Activated CD4-positive, alpha-beta memory T cell treated with anti-CD3 and anti-CD28 coated beads, Interleukin-2, amount 10 ng/mL, durations not matched to agents 7 days and 5 days (primary cell): ENCODE measurements at regions not wholly inside any gene's neighbourhood (a gene's known extent, or its start where the extent isn't known, plus 50 kb on each side); places are given as distances from the start of the nearest gene placed in this dataset.

Experiments
- CTCF ChIA-PET: fragments of 350-600 bp; sonication (Branson Sonifier 250); formaldehyde crosslinking; loops from one replicate; lab custom pipeline; 2021; ENCODE audit warnings: antibody characterized with exemption, inconsistent platforms; lab: Charles Lee
- POLR2A ChIA-PET: fragments of 350-600 bp; sonication (Branson Sonifier 250); formaldehyde crosslinking; loops from one replicate; lab custom pipeline; 2021; ENCODE audit warnings: antibody characterized with exemption; lab: Charles Lee
- DNase-seq: peaks from one replicate; pipeline ENCODE4 v3.0.0-alpha.2; 2020
- H3K27ac Mint-ChIP-seq: one replicate; pipeline ENCODE4 v1.8.0; 2021; ENCODE audit warnings: mild to moderate bottlenecking, mixed read lengths
- H3K27me3 Mint-ChIP-seq: one replicate; pipeline ENCODE4 v1.8.0; 2021; ENCODE audit warnings: mixed read lengths
- H3K36me3 Mint-ChIP-seq: one replicate; pipeline ENCODE4 v1.8.0; 2021; ENCODE audit warnings: low read depth, mixed read lengths
- H3K4me1 Mint-ChIP-seq: one replicate; pipeline ENCODE4 v1.8.0; 2021; ENCODE audit warnings: mixed read lengths
- H3K4me3 Mint-ChIP-seq: one replicate; pipeline ENCODE4 v1.8.0; 2021; ENCODE audit warnings: mild to moderate bottlenecking, mixed read lengths
- H3K9me3 Mint-ChIP-seq: one replicate; pipeline ENCODE4 v1.8.0; 2021; ENCODE audit warnings: mixed read lengths

GRCh38 chr2:195370167-195370943 is 286.7 kb upstream of the SLC39A10 start:
- peaks cover 4% of the 10 kb centered on the region for H3K36me3 Mint-ChIP-seq
- H3K27ac Mint-ChIP-seq = no peak overlapping the region
- peaks cover 7% of the 10 kb centered on the region for H3K9me3 Mint-ChIP-seq
- H3K4me1 Mint-ChIP-seq = no peaks in the 10 kb centered on the region
- H3K27me3 Mint-ChIP-seq = no peaks in the 10 kb centered on the region
- DNase-seq = no peak
- ChIA-PET POLR2A (no interaction called here), CTCF (no interaction called here)
- no peak overlapping the region for H3K4me3 Mint-ChIP-seq

GRCh38 chr2:195369218-195369587 is 287.8 kb upstream of the SLC39A10 start:
- no peak for DNase-seq
- no peak overlapping the region for H3K27ac Mint-ChIP-seq
- H3K4me3 Mint-ChIP-seq = no peak overlapping the region
- ChIA-PET CTCF (no interaction called here), POLR2A (no interaction called here)
- H3K4me1 Mint-ChIP-seq = peaks cover 1% of the 10 kb centered on the region
- H3K36me3 Mint-ChIP-seq = peaks cover 5% of the 10 kb centered on the region
- H3K9me3 Mint-ChIP-seq = peaks cover 16% of the 10 kb centered on the region
- H3K27me3 Mint-ChIP-seq = no peaks in the 10 kb centered on the region

- CTCF ChIA-PET = interaction anchor here (1.2 kb wide), 1 partner anchor 291 kb away, joined by 3 read pairs; no protein-coding TSS in a partner anchor
- peaks cover 5% of the 10 kb centered on the region for H3K36me3 Mint-ChIP-seq
- no peak for DNase-seq
- no peak overlapping the region for H3K27ac Mint-ChIP-seq
- peaks cover 16% of the 10 kb centered on the region for H3K9me3 Mint-ChIP-seq
- peaks cover 1% of the 10 kb centered on the region for H3K4me1 Mint-ChIP-seq
- H3K4me3 Mint-ChIP-seq = no peak overlapping the region
- H3K27me3 Mint-ChIP-seq = no peaks in the 10 kb centered on the region
- POLR2A ChIA-PET = no interaction called here
These were observed 288.5 kb upstream of the SLC39A10 start for GRCh38 chr2:195368249-195369217.

- no peak overlapping the region for H3K27ac Mint-ChIP-seq
- ChIA-PET CTCF (interaction anchor here (1.2 kb wide), 1 partner anchor 292 kb away, joined by 3 read pairs; no protein-coding TSS in a partner anchor), POLR2A (no interaction called here)
- DNase-seq = no peak
- no peaks in the 10 kb centered on the region for H3K27me3 Mint-ChIP-seq
- no peak overlapping the region for H3K4me3 Mint-ChIP-seq
- peaks cover 1% of the 10 kb centered on the region for H3K4me1 Mint-ChIP-seq
- peaks cover 5% of the 10 kb centered on the region for H3K36me3 Mint-ChIP-seq
- H3K9me3 Mint-ChIP-seq = peaks cover 16% of the 10 kb centered on the region
These were observed 289.2 kb upstream of the SLC39A10 start for GRCh38 chr2:195367809-195368208.

- Mint-ChIP-seq H3K9me3 (peaks cover 16% of the 10 kb centered on the region), H3K27me3 (no peaks in the 10 kb centered on the region), H3K27ac (no peak overlapping the region), H3K36me3 (peaks cover 5% of the 10 kb centered on the region), H3K4me1 (peaks cover 7% of the 10 kb centered on the region), H3K4me3 (no peak overlapping the region)
- no peak for DNase-seq
- CTCF ChIA-PET = interaction anchor here (0.6 kb wide), 1 partner anchor 12 kb away, joined by 3 read pairs; no protein-coding TSS in a partner anchor
- POLR2A ChIA-PET = no interaction called here
These were observed 292.7 kb upstream of the SLC39A10 start for GRCh38 chr2:195364015-195364965.

DNA sequence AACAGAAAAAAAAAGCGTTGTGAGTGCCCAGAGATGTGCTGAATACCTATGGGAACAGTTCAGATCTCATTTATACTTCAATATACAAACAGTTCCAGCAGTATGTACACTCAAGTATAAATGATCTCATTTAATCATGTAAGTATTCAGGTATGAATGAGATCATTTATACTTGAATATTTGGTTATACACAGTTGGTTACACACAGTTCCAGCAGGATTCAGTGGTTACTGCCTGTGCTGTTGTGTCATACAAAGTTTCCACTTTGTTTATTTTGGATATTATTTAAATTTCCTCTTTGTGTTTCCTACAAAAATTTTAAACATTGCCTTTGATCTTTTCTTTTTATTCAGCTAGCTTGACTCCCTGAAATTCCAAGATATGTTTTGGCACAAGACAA is 293.5 kb upstream of the SLC39A10 start:
- POLR2A ChIA-PET = no interaction called here
- no peak for DNase-seq
- H3K4me1 Mint-ChIP-seq = peaks cover 11% of the 10 kb centered on the region

GRCh38 chr2:195360242-195360641 is 296.8 kb upstream of the SLC39A10 start:
- H3K27ac Mint-ChIP-seq = no peak overlapping the region
- H3K4me1 Mint-ChIP-seq = peaks cover 11% of the 10 kb centered on the region
- H3K4me3 Mint-ChIP-seq = no peak overlapping the region
- ChIA-PET POLR2A (interaction anchor here (1.0 kb wide), 2 partner anchors 176 to 296 kb away, joined by 3 to 4 read pairs; partner anchors contain the start of gene SLC39A10), CTCF (no interaction called here)
- no peaks in the 10 kb centered on the region for H3K36me3 Mint-ChIP-seq
- H3K9me3 Mint-ChIP-seq = peaks cover 12% of the 10 kb centered on the region
- no peaks in the 10 kb centered on the region for H3K27me3 Mint-ChIP-seq
- no peak for DNase-seq

More for the DNA sequence above, 293.5 kb upstream of the SLC39A10 start:
- Mint-ChIP-seq H3K36me3 (peaks cover 5% of the 10 kb centered on the region), H3K4me3 (no peak overlapping the region), H3K27me3 (no peaks in the 10 kb centered on the region), H3K9me3 (peaks cover 16% of the 10 kb centered on the region), H3K27ac (no peak overlapping the region)
- CTCF ChIA-PET = no interaction called here

DNA sequence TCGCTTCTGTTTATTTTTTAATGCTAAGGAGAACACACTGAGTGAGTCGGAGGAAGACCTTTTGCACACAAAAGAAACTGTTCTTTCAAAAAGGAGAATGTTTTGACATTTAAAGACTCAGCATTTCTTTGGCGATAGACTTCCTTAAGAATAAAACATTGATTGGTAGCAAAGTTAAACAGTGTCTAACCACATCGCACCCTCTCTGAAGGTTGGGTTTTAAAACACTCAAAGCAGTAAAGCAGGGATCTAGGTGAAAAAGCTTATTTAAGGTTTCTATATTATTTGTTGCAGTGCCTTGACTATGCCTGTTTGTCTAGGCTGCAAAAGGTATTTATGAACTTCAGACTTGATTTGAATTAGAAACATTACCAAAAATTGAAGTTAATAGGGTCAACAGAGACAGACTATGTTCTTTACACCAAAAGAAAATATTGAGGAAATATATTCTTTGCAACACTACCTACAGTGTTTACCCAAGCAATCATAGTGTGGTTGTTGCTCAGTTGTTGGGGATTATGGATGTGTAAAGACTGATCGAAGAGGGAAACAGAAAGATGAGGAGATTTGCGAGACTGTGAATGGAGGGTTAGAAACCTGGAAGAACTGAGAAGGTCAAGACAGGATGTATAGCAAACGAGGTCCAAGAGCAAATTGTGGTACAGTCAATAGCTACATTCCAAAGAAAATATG is 297.8 kb upstream of the SLC39A10 start:
- Mint-ChIP-seq H3K27me3 (no peaks in the 10 kb centered on the region), H3K4me1 (peaks cover 10% of the 10 kb centered on the region), H3K27ac (no peak overlapping the region), H3K9me3 (peaks cover 4% of the 10 kb centered on the region), H3K36me3 (no peaks in the 10 kb centered on the region), H3K4me3 (no peak overlapping the region)
- CTCF ChIA-PET = interaction anchor here (1.6 kb wide), 1 partner anchor 301 kb away, joined by 3 read pairs; no protein-coding TSS in a partner anchor
- DNase-seq = no peak
- POLR2A ChIA-PET = interaction anchor here (1.0 kb wide), 2 partner anchors 177 to 298 kb away, joined by 3 to 4 read pairs; partner anchors contain the start of gene SLC39A10

- H3K4me1 Mint-ChIP-seq = peaks cover 10% of the 10 kb centered on the region
- CTCF ChIA-PET = no interaction called here
- POLR2A ChIA-PET = no interaction called here
These were observed 300.0 kb upstream of the SLC39A10 start for GRCh38 chr2:195356920-195357440.

GRCh38 chr2:195356026-195356425 is 301.0 kb upstream of the SLC39A10 start:
- peaks cover 4% of the 10 kb centered on the region for H3K9me3 Mint-ChIP-seq
- ChIA-PET POLR2A (no interaction called here), CTCF (no interaction called here)
- H3K4me1 Mint-ChIP-seq = peaks cover 10% of the 10 kb centered on the region
- H3K27ac Mint-ChIP-seq = no peak overlapping the region
- no peaks in the 10 kb centered on the region for H3K27me3 Mint-ChIP-seq
- H3K4me3 Mint-ChIP-seq = no peak overlapping the region
- no peaks in the 10 kb centered on the region for H3K36me3 Mint-ChIP-seq
- DNase-seq = no peak

More at GRCh38 chr2:195356920-195357440, 300.0 kb upstream of the SLC39A10 start:
- no peak overlapping the region for H3K4me3 Mint-ChIP-seq
- no peak for DNase-seq
- H3K9me3 Mint-ChIP-seq = peaks cover 4% of the 10 kb centered on the region
- no peak overlapping the region for H3K27ac Mint-ChIP-seq
- H3K27me3 Mint-ChIP-seq = no peaks in the 10 kb centered on the region
- no peaks in the 10 kb centered on the region for H3K36me3 Mint-ChIP-seq

DNA sequence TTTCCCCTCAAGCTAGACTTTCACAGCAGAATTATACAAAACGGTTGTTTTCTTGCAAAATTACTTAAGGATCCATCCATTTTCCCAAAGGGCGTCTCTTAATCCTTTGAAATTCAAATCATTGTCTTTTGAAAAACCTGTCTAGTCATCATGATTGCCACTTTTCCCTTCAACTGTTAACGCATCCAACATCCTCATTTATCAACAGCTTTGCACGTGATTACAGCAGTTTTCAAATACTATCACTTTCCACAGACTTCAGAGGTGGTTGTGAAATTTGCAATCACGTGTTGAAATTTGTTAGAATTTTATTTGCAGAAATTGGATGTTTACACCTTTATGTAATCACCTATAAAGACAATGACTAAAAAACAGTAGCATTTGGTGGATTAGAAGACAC is 304.4 kb upstream of the SLC39A10 start:
- POLR2A ChIA-PET = no interaction called here
- CTCF ChIA-PET = interaction anchor here (0.8 kb wide), 1 partner anchor 12 kb away, joined by 3 read pairs; no protein-coding TSS in a partner anchor
- Mint-ChIP-seq H3K4me1 (no peaks in the 10 kb centered on the region), H3K9me3 (peaks cover 9% of the 10 kb centered on the region), H3K27ac (no peak overlapping the region), H3K27me3 (no peaks in the 10 kb centered on the region), H3K4me3 (no peak overlapping the region), H3K36me3 (no peaks in the 10 kb centered on the region)
- DNase-seq = no peak
